A549 (cell line): ENCODE measurements at regions not wholly inside any gene's neighbourhood (a gene's known extent, or its start where the extent isn't known, plus 50 kb on each side); places are given as distances from the start of the nearest gene placed in this dataset.

Source experiments
- ATAC-seq, 2 experiments: fragments of 200-7000 bp in 1 of 2; fragments of >200 bp in 1 of 2; cut with Nextera tagmentation in 1 of 2; cut with Tn5 transposase in 1 of 2; 3 replicates each; pipeline versions ENCODE4 v1.8.0 to v1.9.1; 2018 to 2020; ENCODE audit warnings: mild to moderate bottlenecking in 1 of 2, moderate library complexity in 1 of 2
- CTCF ChIA-PET: fragments of 300-600 bp; sonication (Branson Sonifier 250); formaldehyde crosslinking; extraction: SDS; loops from one replicate; lab custom pipeline; 2021; ENCODE audit warnings: antibody characterized with exemption, inconsistent platforms; lab: Yijun Ruan, JAX
- POLR2A ChIA-PET: fragments of 350-600 bp; formaldehyde crosslinking; extraction: SDS; loops from one replicate; lab custom pipeline; 2021; ENCODE audit warnings: antibody characterized with exemption, inconsistent platforms; lab: Yijun Ruan, JAX
- DNase-seq, 2 experiments: peaks; one replicate each; pipeline versions ENCODE4 v3.0.0 to v3.0.0-alpha.2; 2011 to 2016; ENCODE audit warnings: low read depth in 1 of 2, low spot score in 1 of 2
- FAIRE-seq: peaks from 2 replicates; lab custom pipeline; 2011; peaks lifted over from hg19 to GRCh38; lab: Jason Lieb, UNC
- H3K27ac ChIP-seq, 2 experiments: fragments of >200 bp; sonication (Bioruptor Twin); formaldehyde crosslinking; 3 replicates each; pipeline ENCODE4 v1.5.1; 2016 to 2017
- H3K4me1 ChIP-seq: fragments of >200 bp; sonication (Bioruptor Twin); formaldehyde crosslinking; 3 replicates; pipeline ENCODE4 v1.6.1; 2016
- H3K4me2 ChIP-seq: fragments of >200 bp; sonication (Bioruptor Twin); formaldehyde crosslinking; 3 replicates; pipeline ENCODE4 v1.6.1; 2016
- H3K4me3 ChIP-seq: fragments of >200 bp; sonication (Bioruptor Twin); formaldehyde crosslinking; 3 replicates; pipeline ENCODE4 v1.5.1; 2016
- H3K9me3 ChIP-seq: fragments of >200 bp; sonication (Bioruptor Twin); formaldehyde crosslinking; 3 replicates; pipeline ENCODE4 v1.6.1; 2016
- CBX2 ChIP-seq: fragments of 200-600 bp; sonication (generic); IDR thresholded peaks from 2 replicates; pipeline ENCODE4 v1.6.1; 2016; ENCODE audit warnings: low read depth, mild to moderate bottlenecking, borderline replicate concordance
- CBX8 ChIP-seq: fragments of 200-600 bp; sonication (generic); IDR thresholded peaks from 2 replicates; pipeline ENCODE4 v1.6.1; 2016
- CHD2 ChIP-seq: fragments of 150-350 bp; IDR thresholded peaks from 2 replicates; pipeline ENCODE4 v1.6.1; 2014; ENCODE audit warnings: low read length; ENCODE audit not compliant: partially characterized antibody
- FOSL2 ChIP-seq, 2 experiments: fragments of 450-650 bp in 1 of 2; fragments of >200 bp in 1 of 2; sonication (Bioruptor Twin) in 1 of 2; formaldehyde crosslinking; IDR thresholded peaks; 2 replicates each; pipeline versions ENCODE4 v1.5.0 to v1.6.1; 2016 to 2020; ENCODE audit warnings: mild to moderate bottlenecking in 1 of 2, moderate library complexity in 1 of 2
- FOXS1 ChIP-seq: fragments of 250-450 bp; sonication (Bioruptor Pico); IDR thresholded peaks from 2 replicates; pipeline ENCODE4 v1.5.0; 2020; ENCODE audit warnings: mild to moderate bottlenecking, moderate library complexity
- HDAC2 ChIP-seq: fragments of 200-600 bp; sonication (generic); IDR thresholded peaks from 2 replicates; pipeline ENCODE4 v1.6.1; 2016
- HOXB5 ChIP-seq: fragments of 250-450 bp; sonication (Bioruptor Pico); IDR thresholded peaks from 2 replicates; pipeline ENCODE4 v1.5.0; 2020; ENCODE audit warnings: mild to moderate bottlenecking, moderate library complexity
- JUN ChIP-seq, 2 experiments: fragments of >200 bp; sonication (Bioruptor Twin); formaldehyde crosslinking; IDR thresholded peaks; 2 replicates in 1 of 2; 3 replicates in 1 of 2; pipeline ENCODE4 v1.6.1; 2016 to 2017
- JUNB ChIP-seq: fragments of >200 bp; sonication (Bioruptor Twin); formaldehyde crosslinking; IDR thresholded peaks from 2 replicates; pipeline ENCODE4 v1.6.1; 2016
- KDM1A ChIP-seq: fragments of 200-600 bp; sonication (generic); IDR thresholded peaks from 2 replicates; pipeline ENCODE4 v1.6.1; 2016; ENCODE audit warnings: low read depth, mild to moderate bottlenecking
- MAFK ChIP-seq: fragments of 450-650 bp; IDR thresholded peaks from 2 replicates; pipeline ENCODE4 v1.6.1; 2014; ENCODE audit not compliant: partially characterized antibody
- MYC ChIP-seq: IDR thresholded peaks from 2 replicates; pipeline ENCODE4 v1.6.1; 2012; ENCODE audit warnings: mild to moderate bottlenecking, inconsistent platforms, low read length, improper control_type of control experiment, borderline replicate concordance
- NR3C1 ChIP-seq: fragments of >200 bp; sonication (Bioruptor Twin); formaldehyde crosslinking; IDR thresholded peaks from 3 replicates; pipeline ENCODE4 v1.6.1; 2017
- PHF8 ChIP-seq: fragments of 200-600 bp; sonication (generic); IDR thresholded peaks from 2 replicates; pipeline ENCODE4 v1.6.1; 2016; ENCODE audit warnings: low read depth, mild to moderate bottlenecking, antibody characterized with exemption, moderate library complexity, borderline replicate concordance
- RFX5 ChIP-seq: fragments of 450-650 bp; IDR thresholded peaks from 2 replicates; pipeline ENCODE4 v1.7.1; 2014; ENCODE audit warnings: antibody characterized with exemption, mild to moderate bottlenecking, moderate library complexity
- SREBF2 ChIP-seq: fragments of 450-650 bp; IDR thresholded peaks from 2 replicates; pipeline ENCODE4 v1.6.1; 2014; ENCODE audit warnings: mild to moderate bottlenecking, moderate library complexity
- ZSCAN20 ChIP-seq: fragments of 250-450 bp; sonication (Bioruptor Pico); IDR thresholded peaks from 2 replicates; pipeline ENCODE4 v1.8.0; 2022; ENCODE audit warnings: mild to moderate bottlenecking, moderate library complexity
- WGBS: methylation state at CpG from one replicate; pipeline ENCODE4 v1.1.6; 2017; ENCODE audit errors: missing lambda C conversion rate; 5-methylcytosine and 5-hydroxymethylcytosine counted together
- TF ChIP-seq, protein P1 (sequence below): fragments of 150-350 bp; IDR thresholded peaks from 2 replicates; pipeline ENCODE4 v1.6.1; 2014; ENCODE audit warnings: low read depth, mild to moderate bottlenecking, low read length
- TF ChIP-seq, protein P2 (sequence below): IDR thresholded peaks from 2 replicates; pipeline ENCODE4 v1.6.1; 2012; ENCODE audit warnings: low read depth, borderline replicate concordance
- TF ChIP-seq, protein P3 (sequence below): fragments of >200 bp; sonication (Bioruptor Twin); formaldehyde crosslinking; IDR thresholded peaks from 2 replicates; pipeline ENCODE4 v1.6.1; 2016
- TF ChIP-seq, protein P4 (sequence below): fragments of 250-450 bp; sonication (Bioruptor Pico); IDR thresholded peaks from 2 replicates; pipeline ENCODE4 v1.5.0; 2020; ENCODE audit warnings: low read depth, mild to moderate bottlenecking, moderate library complexity
- TF ChIP-seq, protein P5 (sequence below): fragments of >200 bp; sonication (Bioruptor Twin); formaldehyde crosslinking; IDR thresholded peaks from 3 replicates; pipeline ENCODE4 v1.6.1; 2016
- TF ChIP-seq, protein P6 (sequence below): IDR thresholded peaks from 2 replicates; pipeline ENCODE4 v1.6.1; 2012
- TF ChIP-seq, protein P7 (sequence below): fragments of 250-450 bp; sonication (Bioruptor Pico); IDR thresholded peaks from 2 replicates; pipeline ENCODE4 v1.5.0; 2021; ENCODE audit warnings: mild to moderate bottlenecking, moderate library complexity, borderline replicate concordance

DNA sequence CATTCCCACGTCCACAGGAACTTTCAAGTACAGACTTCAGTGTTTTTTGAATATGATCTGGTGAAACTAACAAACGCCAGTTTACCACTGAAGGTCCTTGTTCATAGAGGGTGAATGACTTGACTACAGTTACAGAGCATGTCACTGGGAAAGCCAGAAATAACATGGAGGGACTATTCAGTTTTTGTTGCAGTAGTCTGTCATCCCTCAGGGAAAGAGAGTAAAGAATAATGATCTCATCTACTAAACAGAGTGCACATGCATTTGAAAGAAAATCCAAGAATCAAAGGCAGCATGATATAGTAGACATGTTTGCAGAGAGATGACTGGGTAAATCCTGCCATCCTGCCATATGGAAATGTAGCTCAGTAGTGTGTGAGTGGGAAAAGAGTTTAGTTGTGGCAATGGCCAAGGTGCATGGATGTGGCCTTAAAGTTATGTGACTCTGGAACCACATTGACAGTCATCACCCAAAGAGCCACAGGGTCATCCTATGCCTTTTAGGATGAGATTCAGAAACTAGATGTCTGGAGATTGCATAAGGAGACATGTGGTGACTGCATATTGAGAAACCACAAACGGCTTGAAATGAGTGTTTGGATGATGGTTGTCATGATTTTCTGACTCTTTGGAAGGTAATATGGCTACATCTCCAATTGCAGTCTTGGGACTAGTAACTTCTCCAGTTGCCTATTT is 125.3 kb upstream of the ZEB2 start:
- Histone ChIP-seq H3K9me3 (no peaks in the 10 kb centered on the region), H3K4me2 (no peak overlapping the region), H3K4me3 (no peak overlapping the region), H3K4me1 (no peaks in the 10 kb centered on the region), H3K27ac (no peak overlapping the region)
- ATAC-seq, result no peak
- DNase-seq, result no peak
- WGBS, result 73% methylated on average over 3 of the region's 3 CpGs
- CTCF ChIA-PET, result no interaction called here
- POLR2A ChIA-PET, result no interaction called here
- FAIRE-seq, result no peak
- TF ChIP-seq FOXS1 (CRISPR knock-in tag) (no peak), FOSL2 (IDR thresholded peaks at IDR 0.05) (no peak), FOSL2 (CRISPR knock-in tag; IDR thresholded peaks at IDR 0.05) (no peak), MAFK (no peak), MYC (no peak), HOXB5 (no peak), CHD2 (no peak), SREBF2 (no peak)
- TF ChIP-seq, protein P1, sequence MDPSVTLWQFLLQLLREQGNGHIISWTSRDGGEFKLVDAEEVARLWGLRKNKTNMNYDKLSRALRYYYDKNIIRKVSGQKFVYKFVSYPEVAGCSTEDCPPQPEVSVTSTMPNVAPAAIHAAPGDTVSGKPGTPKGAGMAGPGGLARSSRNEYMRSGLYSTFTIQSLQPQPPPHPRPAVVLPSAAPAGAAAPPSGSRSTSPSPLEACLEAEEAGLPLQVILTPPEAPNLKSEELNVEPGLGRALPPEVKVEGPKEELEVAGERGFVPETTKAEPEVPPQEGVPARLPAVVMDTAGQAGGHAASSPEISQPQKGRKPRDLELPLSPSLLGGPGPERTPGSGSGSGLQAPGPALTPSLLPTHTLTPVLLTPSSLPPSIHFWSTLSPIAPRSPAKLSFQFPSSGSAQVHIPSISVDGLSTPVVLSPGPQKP, result no peak
- TF ChIP-seq, protein P2, sequence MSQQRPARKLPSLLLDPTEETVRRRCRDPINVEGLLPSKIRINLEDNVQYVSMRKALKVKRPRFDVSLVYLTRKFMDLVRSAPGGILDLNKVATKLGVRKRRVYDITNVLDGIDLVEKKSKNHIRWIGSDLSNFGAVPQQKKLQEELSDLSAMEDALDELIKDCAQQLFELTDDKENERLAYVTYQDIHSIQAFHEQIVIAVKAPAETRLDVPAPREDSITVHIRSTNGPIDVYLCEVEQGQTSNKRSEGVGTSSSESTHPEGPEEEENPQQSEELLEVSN, result no peak
- TF ChIP-seq, all 56 proteins: peak for 0

DNA sequence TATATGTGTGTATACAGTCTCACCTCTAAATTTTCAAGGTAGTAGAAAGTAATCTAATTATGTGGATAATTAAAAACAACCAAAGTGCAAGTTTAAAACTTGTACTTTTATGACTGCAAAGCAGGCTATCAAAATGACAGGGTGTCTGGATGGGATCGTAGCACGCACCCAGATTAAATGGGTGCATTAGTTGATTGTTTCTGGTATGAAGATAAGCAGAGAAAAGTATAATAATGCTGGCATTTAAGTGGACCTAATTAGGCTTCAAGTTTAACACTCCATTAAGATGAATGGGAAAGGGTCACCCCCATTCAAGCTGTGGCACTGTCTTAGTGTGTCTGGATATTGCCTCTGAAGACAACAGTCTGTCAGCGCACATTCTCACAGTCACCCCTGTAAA is 124.6 kb upstream of the ZEB2 start:
- no peak overlapping the region for H3K4me2 ChIP-seq
- ATAC-seq, result no peak

More for the DNA sequence above, 124.6 kb upstream of the ZEB2 start:
- FAIRE-seq (no peak), DNase-seq (no peak)
- no peak overlapping the region for H3K4me3 ChIP-seq
- WGBS, result 94% methylated on average over 3 of the region's 3 CpGs
- no peak overlapping the region for H3K27ac ChIP-seq
- no peaks in the 10 kb centered on the region for H3K9me3 ChIP-seq
- no peaks in the 10 kb centered on the region for H3K4me1 ChIP-seq
- no peak for TF ChIP-seq KDM1A
- no peak for TF ChIP-seq FOXS1 (CRISPR knock-in tag)
- no peak for TF ChIP-seq ZSCAN20 (CRISPR knock-in tag)
- TF ChIP-seq, protein P3, sequence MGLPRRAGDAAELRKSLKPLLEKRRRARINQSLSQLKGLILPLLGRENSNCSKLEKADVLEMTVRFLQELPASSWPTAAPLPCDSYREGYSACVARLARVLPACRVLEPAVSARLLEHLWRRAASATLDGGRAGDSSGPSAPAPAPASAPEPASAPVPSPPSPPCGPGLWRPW, result no peak
- TF ChIP-seq MAFK, result no peak
- TF ChIP-seq, protein P4, sequence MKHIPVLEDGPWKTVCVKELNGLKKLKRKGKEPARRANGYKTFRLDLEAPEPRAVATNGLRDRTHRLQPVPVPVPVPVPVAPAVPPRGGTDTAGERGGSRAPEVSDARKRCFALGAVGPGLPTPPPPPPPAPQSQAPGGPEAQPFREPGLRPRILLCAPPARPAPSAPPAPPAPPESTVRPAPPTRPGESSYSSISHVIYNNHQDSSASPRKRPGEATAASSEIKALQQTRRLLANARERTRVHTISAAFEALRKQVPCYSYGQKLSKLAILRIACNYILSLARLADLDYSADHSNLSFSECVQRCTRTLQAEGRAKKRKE, result no peak
- no peak for TF ChIP-seq CHD2
- TF ChIP-seq, protein P5, sequence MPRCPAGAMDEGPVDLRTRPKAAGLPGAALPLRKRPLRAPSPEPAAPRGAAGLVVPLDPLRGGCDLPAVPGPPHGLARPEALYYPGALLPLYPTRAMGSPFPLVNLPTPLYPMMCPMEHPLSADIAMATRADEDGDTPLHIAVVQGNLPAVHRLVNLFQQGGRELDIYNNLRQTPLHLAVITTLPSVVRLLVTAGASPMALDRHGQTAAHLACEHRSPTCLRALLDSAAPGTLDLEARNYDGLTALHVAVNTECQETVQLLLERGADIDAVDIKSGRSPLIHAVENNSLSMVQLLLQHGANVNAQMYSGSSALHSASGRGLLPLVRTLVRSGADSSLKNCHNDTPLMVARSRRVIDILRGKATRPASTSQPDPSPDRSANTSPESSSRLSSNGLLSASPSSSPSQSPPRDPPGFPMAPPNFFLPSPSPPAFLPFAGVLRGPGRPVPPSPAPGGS, result no peak
- TF ChIP-seq HDAC2, result no peak
- TF ChIP-seq, protein P6, sequence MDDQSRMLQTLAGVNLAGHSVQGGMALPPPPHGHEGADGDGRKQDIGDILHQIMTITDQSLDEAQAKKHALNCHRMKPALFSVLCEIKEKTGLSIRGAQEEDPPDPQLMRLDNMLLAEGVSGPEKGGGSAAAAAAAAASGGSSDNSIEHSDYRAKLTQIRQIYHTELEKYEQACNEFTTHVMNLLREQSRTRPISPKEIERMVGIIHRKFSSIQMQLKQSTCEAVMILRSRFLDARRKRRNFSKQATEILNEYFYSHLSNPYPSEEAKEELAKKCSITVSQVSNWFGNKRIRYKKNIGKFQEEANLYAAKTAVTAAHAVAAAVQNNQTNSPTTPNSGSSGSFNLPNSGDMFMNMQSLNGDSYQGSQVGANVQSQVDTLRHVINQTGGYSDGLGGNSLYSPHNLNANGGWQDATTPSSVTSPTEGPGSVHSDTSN, result no peak
- no peak for TF ChIP-seq PHF8
- no peak for TF ChIP-seq NR3C1
- TF ChIP-seq JUNB, result no peak
- TF ChIP-seq RFX5, result no peak
- TF ChIP-seq FOSL2 (IDR thresholded peaks at IDR 0.05), result no peak
- TF ChIP-seq FOSL2 (CRISPR knock-in tag; IDR thresholded peaks at IDR 0.05), result no peak
- no peak for TF ChIP-seq JUN (IDR thresholded peaks at IDR 0.05)
- TF ChIP-seq, protein P7, sequence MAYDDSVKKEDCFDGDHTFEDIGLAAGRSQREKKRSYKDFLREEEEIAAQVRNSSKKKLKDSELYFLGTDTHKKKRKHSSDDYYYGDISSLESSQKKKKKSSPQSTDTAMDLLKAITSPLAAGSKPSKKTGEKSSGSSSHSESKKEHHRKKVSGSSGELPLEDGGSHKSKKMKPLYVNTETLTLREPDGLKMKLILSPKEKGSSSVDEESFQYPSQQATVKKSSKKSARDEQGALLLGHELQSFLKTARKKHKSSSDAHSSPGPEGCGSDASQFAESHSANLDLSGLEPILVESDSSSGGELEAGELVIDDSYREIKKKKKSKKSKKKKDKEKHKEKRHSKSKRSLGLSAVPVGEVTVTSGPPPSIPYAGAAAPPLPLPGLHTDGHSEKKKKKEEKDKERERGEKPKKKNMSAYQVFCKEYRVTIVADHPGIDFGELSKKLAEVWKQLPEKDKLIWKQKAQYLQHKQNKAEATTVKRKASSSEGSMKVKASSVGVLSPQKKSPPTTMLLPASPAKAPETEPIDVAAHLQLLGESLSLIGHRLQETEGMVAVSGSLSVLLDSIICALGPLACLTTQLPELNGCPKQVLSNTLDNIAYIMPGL (CRISPR knock-in tag), result no peak
- no peak for TF ChIP-seq CBX8
- TF ChIP-seq CBX2, result no peak
- ChIA-PET CTCF (no interaction called here), POLR2A (no interaction called here)
